Osteocyte (in vitro differentiated cells): ENCODE measurements at regions not wholly inside any gene's neighbourhood (a gene's known extent, or its start where the extent isn't known, plus 50 kb on each side); places are given as distances from the start of the nearest gene placed in this dataset.

Experiments
- DNase-seq: peaks from one replicate; pipeline ENCODE4 v3.0.0; 2021; ENCODE audit warnings: mixed read lengths; ENCODE audit not compliant: unreplicated experiment; ENCODE audit errors: extremely low spot score
- H3K27ac Mint-ChIP-seq: one replicate; pipeline ENCODE4 v1.8.0; 2021; ENCODE audit warnings: mild to moderate bottlenecking, mixed read lengths; ENCODE audit not compliant: unreplicated experiment
- H3K27me3 Mint-ChIP-seq: one replicate; pipeline ENCODE4 v1.8.0; 2021; ENCODE audit warnings: mixed read lengths; ENCODE audit not compliant: unreplicated experiment
- H3K36me3 Mint-ChIP-seq: one replicate; pipeline ENCODE4 v1.8.0; 2021; ENCODE audit warnings: mixed read lengths; ENCODE audit not compliant: unreplicated experiment
- H3K4me1 Mint-ChIP-seq: one replicate; pipeline ENCODE4 v1.8.0; 2021; ENCODE audit warnings: mixed read lengths; ENCODE audit not compliant: unreplicated experiment
- H3K4me3 Mint-ChIP-seq: one replicate; pipeline ENCODE4 v1.8.0; 2021; ENCODE audit warnings: mild to moderate bottlenecking, moderate library complexity, mixed read lengths; ENCODE audit not compliant: unreplicated experiment
- H3K9me3 Mint-ChIP-seq: one replicate; pipeline ENCODE4 v1.8.0; 2021; ENCODE audit warnings: mixed read lengths; ENCODE audit not compliant: unreplicated experiment
- CTCF ChIP-seq: fragments of 200-600 bp; sonication (generic); IDR thresholded peaks from 2 replicates; pipeline ENCODE4 v1.5.0; 2021; ENCODE audit warnings: antibody characterized with exemption, mild to moderate bottlenecking, moderate library complexity

GRCh38 chr3:140752499-140752898, 74.6 kb downstream of the TRIM42 start:
- Mint-ChIP-seq H3K4me3 (no peak overlapping the region), H3K36me3 (no peaks in the 10 kb centered on the region), H3K27me3 (peaks cover 97% of the 10 kb centered on the region), H3K4me1 (no peaks in the 10 kb centered on the region), H3K9me3 (no peaks in the 10 kb centered on the region), H3K27ac (no peak overlapping the region)
- no peak for TF ChIP-seq CTCF
- no peak for DNase-seq

GRCh38 chr3:140753865-140754754, 76.2 kb downstream of the TRIM42 start:
- no peak for DNase-seq
- no peak for TF ChIP-seq CTCF
- Mint-ChIP-seq H3K4me1 (no peaks in the 10 kb centered on the region), H3K4me3 (no peak overlapping the region), H3K36me3 (no peaks in the 10 kb centered on the region), H3K9me3 (no peaks in the 10 kb centered on the region), H3K27ac (no peak overlapping the region), H3K27me3 (peaks cover 93% of the 10 kb centered on the region)

- TF ChIP-seq CTCF, result no peak
- no peaks in the 10 kb centered on the region for H3K4me1 Mint-ChIP-seq
- H3K4me3 Mint-ChIP-seq, result no peak overlapping the region
- H3K27ac Mint-ChIP-seq, result no peak overlapping the region
- DNase-seq, result no peak
- H3K27me3 Mint-ChIP-seq, result peaks cover 90% of the 10 kb centered on the region
- H3K36me3 Mint-ChIP-seq, result no peaks in the 10 kb centered on the region
- H3K9me3 Mint-ChIP-seq, result no peaks in the 10 kb centered on the region
Observed at GRCh38 chr3:140754936-140755335, 77.1 kb downstream of the TRIM42 start.

- no peak for TF ChIP-seq CTCF
- H3K36me3 Mint-ChIP-seq, result no peaks in the 10 kb centered on the region
- H3K4me3 Mint-ChIP-seq, result no peak overlapping the region
- no peak for DNase-seq
- peaks cover 91% of the 10 kb centered on the region for H3K27me3 Mint-ChIP-seq
- no peak overlapping the region for H3K27ac Mint-ChIP-seq
- no peaks in the 10 kb centered on the region for H3K9me3 Mint-ChIP-seq
- H3K4me1 Mint-ChIP-seq, result no peaks in the 10 kb centered on the region
Observed at GRCh38 chr3:140756240-140757016, 78.6 kb downstream of the TRIM42 start.
